Esophagus squamous epithelium (tissue), 5 donors: ENCODE measurements at regions not wholly inside any gene's neighbourhood (a gene's known extent, or its start where the extent isn't known, plus 50 kb on each side); places are given as distances from the start of the nearest gene placed in this dataset.

Source experiments
- DNase-seq: peaks from one replicate; lab custom pipeline; 2025; lab: John Stamatoyannopoulos, UW
- H3K27ac ChIP-seq, 4 donors: fragments of 200-600 bp; sonication (generic); one replicate each; pipeline ENCODE4 v1.5.1; 2016 to 2019; ENCODE audit warnings: mild to moderate bottlenecking in 1 of 4
- H3K27me3 ChIP-seq, 4 donors: fragments of 200-600 bp; sonication (generic); 1 replicate in 3 of 4; 2 replicates in 1 of 4; pipeline versions ENCODE4 v1.5.1 to v1.6.0; 2017 to 2021; ENCODE audit warnings: antibody characterized with exemption in 1 of 4
- H3K36me3 ChIP-seq, 3 donors: fragments of 200-600 bp; sonication (generic); one replicate each; pipeline ENCODE4 v1.5.1; 2016 to 2019
- H3K4me1 ChIP-seq, 3 donors: fragments of 200-600 bp; sonication (generic); one replicate each; pipeline ENCODE4 v1.5.1; 2017 to 2019
- H3K4me3 ChIP-seq, 4 donors: fragments of 200-600 bp; sonication (generic); 1 replicate in 3 of 4; 2 replicates in 1 of 4; pipeline ENCODE4 v1.5.1; 2016 to 2019; ENCODE audit warnings: mild to moderate bottlenecking in 2 of 4, moderate library complexity in 1 of 4
- H3K9me3 ChIP-seq, 3 donors: fragments of 200-600 bp; sonication (generic); one replicate each; pipeline ENCODE4 v1.5.1; 2016 to 2019
- CTCF ChIP-seq, 6 experiments: fragments of 450-650 bp in 4 of 6; fragments of 200-600 bp in 2 of 6; sonication (generic) in 2 of 6; IDR thresholded peaks; one replicate each; pipeline ENCODE4 v1.5.1; 2016 to 2019; ENCODE audit warnings: antibody characterized with exemption in 6 of 6, mild to moderate bottlenecking in 4 of 6, moderate library complexity in 4 of 6
- POLR2A ChIP-seq, 4 donors: fragments of 450-650 bp; IDR thresholded peaks; one replicate each; pipeline ENCODE4 v1.6.1; 2017; ENCODE audit warnings: antibody characterized with exemption in 4 of 4, mild to moderate bottlenecking in 4 of 4, moderate library complexity in 3 of 4
- WGBS, 2 donors: methylation state at CpG; one replicate each; pipeline ENCODE4 v1.1.5; 2018; 5-methylcytosine and 5-hydroxymethylcytosine counted together
- intact Hi-C: fragments of 100-400 bp; cut with DNase I; formaldehyde crosslinking; loops from one replicate; pipeline ENCODE4 v1.15.0; 2022
- donor health status: DM: yes; HTN: yes; CAD: no.

- TF ChIP-seq POLR2A (IDR thresholded peaks at IDR 0.05) (no peak), CTCF (IDR thresholded peaks at IDR 0.05) (no peak)
- Histone ChIP-seq H3K4me1 (peaks cover 0 to 9% (median 0%) of the 10 kb centered on the region in 3 donors), H3K36me3 (no peaks in the 10 kb centered on the region), H3K9me3 (no peaks in the 10 kb centered on the region), H3K27ac (no peak overlapping the region), H3K4me3 (no peak overlapping the region), H3K27me3 (peaks cover 0 to 57% (median 0%) of the 10 kb centered on the region in 4 donors)
- no peak for DNase-seq
- intact Hi-C loops = no loop called here
- WGBS, 2 donors = 59 to 66% methylated on average over 2 of the region's 2 CpGs
Observed at GRCh38 chr1:234782791-234783190, 172.8 kb upstream of the IRF2BP2 start.

- Histone ChIP-seq H3K4me1 (peaks cover 0 to 9% (median 0%) of the 10 kb centered on the region in 3 donors), H3K9me3 (no peaks in the 10 kb centered on the region), H3K4me3 (no peak overlapping the region), H3K36me3 (no peaks in the 10 kb centered on the region), H3K27ac (no peak overlapping the region), H3K27me3 (peaks cover 0 to 62% (median 0%) of the 10 kb centered on the region in 4 donors)
- no peak for TF ChIP-seq CTCF (IDR thresholded peaks at IDR 0.05)
- no peak for TF ChIP-seq POLR2A (IDR thresholded peaks at IDR 0.05)
- 79 to 86% methylated on average over 7 of the region's 7 CpGs for WGBS, 2 donors
- no peak for DNase-seq
- intact Hi-C loops = no loop called here
Observed at GRCh38 chr1:234782105-234782751, 172.2 kb upstream of the IRF2BP2 start.

GRCh38 chr1:234781241-234782065, 171.5 kb upstream of the IRF2BP2 start:
- no peak for DNase-seq
- 86 to 89% methylated on average over 8 of the region's 8 CpGs for WGBS, 2 donors
- H3K9me3 ChIP-seq = no peaks in the 10 kb centered on the region
- H3K4me1 ChIP-seq = peaks cover 0 to 9% (median 0%) of the 10 kb centered on the region in 3 donors
- no peak overlapping the region for H3K27ac ChIP-seq
- intact Hi-C loops = no loop called here
- no peak for TF ChIP-seq POLR2A (IDR thresholded peaks at IDR 0.05)
- TF ChIP-seq CTCF (IDR thresholded peaks at IDR 0.05) = no peak
- H3K36me3 ChIP-seq = no peaks in the 10 kb centered on the region
- no peak overlapping the region for H3K4me3 ChIP-seq
- peaks cover 0 to 70% (median 0%) of the 10 kb centered on the region in 4 donors for H3K27me3 ChIP-seq

DNA sequence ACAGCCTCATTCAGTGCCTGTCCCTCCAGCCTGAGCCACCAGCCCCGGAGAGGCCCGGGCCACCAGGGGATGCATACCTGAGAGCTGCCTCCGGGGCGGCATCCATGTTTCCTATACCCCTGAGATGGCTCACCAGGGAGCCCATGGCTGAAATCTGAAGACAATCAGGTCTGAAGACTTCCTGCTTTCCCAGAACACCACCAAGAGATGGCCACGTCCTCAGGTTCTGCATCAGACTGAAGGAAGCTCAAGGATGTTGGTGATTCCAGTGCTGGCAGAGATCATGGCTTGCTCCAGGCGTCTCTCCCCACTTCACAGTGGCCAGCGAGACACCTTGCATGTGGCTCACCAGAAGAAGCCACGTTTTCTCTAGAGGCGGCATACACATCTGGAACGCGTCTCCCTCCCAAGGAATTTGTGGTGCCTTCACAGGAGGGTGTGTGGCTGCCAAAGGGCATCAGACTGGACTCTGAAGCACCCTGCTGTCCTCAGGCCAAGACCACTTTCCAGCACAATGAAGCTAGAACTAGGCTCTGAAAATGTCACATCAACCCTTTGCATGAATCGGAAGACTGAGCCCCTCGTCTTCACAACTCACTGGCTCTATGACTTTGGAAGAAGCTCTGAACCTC, 170.7 kb upstream of the IRF2BP2 start:
- 74 to 77% methylated on average over 13 of the region's 13 CpGs for WGBS, 2 donors
- intact Hi-C loops = no loop called here
- no peaks in the 10 kb centered on the region for H3K9me3 ChIP-seq
- peaks cover 0 to 7% (median 0%) of the 10 kb centered on the region in 3 donors for H3K4me1 ChIP-seq
- no peaks in the 10 kb centered on the region for H3K36me3 ChIP-seq
- H3K4me3 ChIP-seq = no peak overlapping the region
- no peak overlapping the region for H3K27ac ChIP-seq
- peaks cover 0 to 73% (median 0%) of the 10 kb centered on the region in 4 donors for H3K27me3 ChIP-seq
- TF ChIP-seq POLR2A (IDR thresholded peaks at IDR 0.05) (no peak), CTCF (IDR thresholded peaks at IDR 0.05) (no peak)
- DNase-seq = no peak
